ENCODE measurements at regions not wholly inside any gene's neighbourhood (a gene's known extent, or its start where the extent isn't known, plus 50 kb on each side); places are given as distances from the start of the nearest gene placed in this dataset.
A peak's percentile ranks its signal among the peaks of the same experiment; 100 is the strongest.

DNA sequence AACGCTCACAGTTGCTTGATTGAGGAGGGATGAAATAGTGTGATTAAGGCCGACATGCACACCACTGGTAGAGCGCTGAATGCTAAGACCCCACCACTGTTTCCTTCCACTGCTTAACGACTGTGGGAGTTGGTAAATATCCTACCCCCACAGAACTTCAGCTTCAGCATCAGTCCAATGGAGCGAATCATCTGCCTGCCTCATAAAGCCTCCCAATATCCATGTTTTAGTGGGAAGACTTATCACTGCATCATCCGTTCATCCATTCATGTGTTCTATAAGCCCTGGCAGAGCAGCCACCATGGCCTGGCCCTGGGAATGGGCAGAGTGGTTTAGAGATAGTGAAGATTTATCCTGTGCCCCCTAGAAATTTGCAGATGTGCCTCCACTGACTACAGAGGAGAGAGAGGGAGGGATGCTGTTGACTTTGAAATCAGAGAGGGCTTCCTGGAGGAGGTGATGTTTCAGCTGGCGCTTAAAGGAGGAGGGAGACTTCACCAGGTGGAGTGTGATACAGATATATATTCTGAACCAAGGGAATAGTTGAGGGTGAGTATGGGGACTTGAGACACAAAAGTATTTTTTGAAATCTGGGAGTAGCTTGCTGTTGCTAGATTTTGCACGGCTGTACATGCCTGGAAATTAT lies 71.9 kb upstream of the STX18 start:
- H3K79me2 ChIP-seq (ENCODE audit: control insufficient read depth, insufficient read depth, low read length): no peaks in the 10 kb centered on the region
- DNase-seq: no peak

DNA sequence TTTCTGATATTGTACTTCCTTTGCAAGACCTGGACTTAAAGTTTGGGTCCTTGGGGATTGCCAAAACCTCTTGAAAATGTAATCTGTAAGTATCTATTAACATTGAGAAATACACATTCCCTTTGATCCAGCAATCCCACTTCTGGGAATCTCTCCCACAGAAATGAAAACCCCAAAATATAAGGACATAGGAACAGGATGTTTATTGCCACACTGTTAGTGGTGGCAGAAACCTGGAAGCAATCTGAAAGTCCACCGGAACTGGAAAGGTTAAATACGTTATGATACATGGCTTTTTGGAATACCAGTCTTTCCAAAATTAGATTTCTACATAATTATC lies 71.2 kb upstream of the STX18 start:
- H3K4me3 ChIP-seq (ENCODE audit: low read length): no peak overlapping the region
- no peak overlapping the region for H2BK5ac ChIP-seq (ENCODE audit: low read length)
- H3K56ac ChIP-seq (ENCODE audit: low read length): no peak overlapping the region
- H2BK15ac ChIP-seq (replicated peaks; ENCODE audit: low read depth): no peak overlapping the region
- peaks cover 1% of the 10 kb centered on the region for H3K4me1 ChIP-seq (ENCODE audit: control insufficient read depth, low read depth, low read length)
- no peak overlapping the region for H2AK5ac ChIP-seq (ENCODE audit: low read length)
- no peak overlapping the region for H3K4ac ChIP-seq (ENCODE audit: low read depth, low read length)
- H3K23ac ChIP-seq (ENCODE audit: low read length): no peak overlapping the region
- WGBS (ENCODE audit: extremely low coverage, insufficient coverage, low lambda C conversion rate): no CpG with 5 or more reads among the region's 2 CpGs
- H4K8ac ChIP-seq (ENCODE audit: low read depth, low read length): no peak overlapping the region
- no peaks in the 10 kb centered on the region for H3K79me2 ChIP-seq (ENCODE audit: control insufficient read depth, insufficient read depth, low read length)
- H3K36me3 ChIP-seq (ENCODE audit: control insufficient read depth, insufficient read depth, low read length): no peaks in the 10 kb centered on the region
- DNase-seq: no peak
- H3K18ac ChIP-seq (ENCODE audit: low read length): no peak overlapping the region
- H3K27ac ChIP-seq (ENCODE audit: low read depth, low read length): no peak overlapping the region
- H3K9ac ChIP-seq (ENCODE audit: low read length): no peak overlapping the region
- no peak overlapping the region for H2BK120ac ChIP-seq (ENCODE audit: low read depth, low read length)
- no peak overlapping the region for H3K4me2 ChIP-seq (ENCODE audit: low read length)
- no peaks in the 10 kb centered on the region for H3K79me1 ChIP-seq (ENCODE audit: low read length)
- H4K5ac ChIP-seq (ENCODE audit: low read length): no peak overlapping the region
- H3K27me3 ChIP-seq (ENCODE audit: insufficient read depth, low read length, poor library complexity): no peaks in the 10 kb centered on the region

More for the DNA sequence above, 71.9 kb upstream of the STX18 start:
- Histone ChIP-seq H3K23ac (ENCODE audit: low read length) (no peak overlapping the region), H3K9ac (ENCODE audit: low read length) (no peak overlapping the region), H2BK5ac (ENCODE audit: low read length) (no peak overlapping the region), H3K18ac (ENCODE audit: low read length) (no peak overlapping the region), H2AK5ac (ENCODE audit: low read length) (no peak overlapping the region), H3K4ac (ENCODE audit: low read depth, low read length) (no peak overlapping the region), H3K4me1 (ENCODE audit: control insufficient read depth, low read depth, low read length) (no peaks in the 10 kb centered on the region), H3K4me2 (ENCODE audit: low read length) (no peak overlapping the region), H4K5ac (ENCODE audit: low read length) (no peak overlapping the region), H3K56ac (ENCODE audit: low read length) (no peak overlapping the region), H3K36me3 (ENCODE audit: control insufficient read depth, insufficient read depth, low read length) (no peaks in the 10 kb centered on the region), H3K27ac (ENCODE audit: low read depth, low read length) (no peak overlapping the region), H3K79me1 (ENCODE audit: low read length) (no peaks in the 10 kb centered on the region), H3K4me3 (ENCODE audit: low read length) (no peak overlapping the region), H4K8ac (ENCODE audit: low read depth, low read length) (no peak overlapping the region), H3K27me3 (ENCODE audit: insufficient read depth, low read length, poor library complexity) (no peaks in the 10 kb centered on the region), H2BK120ac (ENCODE audit: low read depth, low read length) (no peak overlapping the region), H2BK15ac (replicated peaks; ENCODE audit: low read depth) (no peak overlapping the region)
- WGBS (ENCODE audit: extremely low coverage, insufficient coverage, low lambda C conversion rate): no CpG with 5 or more reads among the region's 8 CpGs

DNA sequence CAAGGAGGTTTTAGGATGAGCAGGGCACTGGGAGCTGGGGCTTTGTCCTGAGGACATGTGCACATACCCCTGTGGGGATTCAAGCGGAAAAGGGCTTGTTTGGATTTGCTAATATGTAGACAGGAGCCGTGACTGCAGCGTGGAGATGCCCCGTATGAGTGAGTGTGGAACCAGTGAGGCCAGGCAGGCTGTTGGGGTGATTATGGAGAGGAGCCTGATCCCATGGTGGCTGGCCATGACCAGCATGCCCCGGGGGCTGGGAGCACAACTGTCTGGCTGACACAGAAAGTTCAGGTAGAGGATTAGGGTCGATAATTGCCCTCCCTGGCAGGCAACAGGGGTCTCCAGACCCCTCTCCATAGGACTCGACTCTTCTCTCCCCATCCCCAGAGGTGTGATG lies 68.8 kb upstream of the STX18 start:
- no peak overlapping the region for H3K27ac ChIP-seq (ENCODE audit: low read depth, low read length)
- H3K36me3 ChIP-seq (ENCODE audit: control insufficient read depth, insufficient read depth, low read length): no peaks in the 10 kb centered on the region
- no peak overlapping the region for H2BK15ac ChIP-seq (replicated peaks; ENCODE audit: low read depth)
- H3K23ac ChIP-seq (ENCODE audit: low read length): no peak overlapping the region
- H3K4me1 ChIP-seq (ENCODE audit: control insufficient read depth, low read depth, low read length): peaks cover 7% of the 10 kb centered on the region
- H2BK5ac ChIP-seq (ENCODE audit: low read length): no peak overlapping the region
- H2BK120ac ChIP-seq (ENCODE audit: low read depth, low read length): no peak overlapping the region
- no peak overlapping the region for H3K56ac ChIP-seq (ENCODE audit: low read length)
- no peak overlapping the region for H3K18ac ChIP-seq (ENCODE audit: low read length)
- no peak overlapping the region for H3K4me3 ChIP-seq (ENCODE audit: low read length)
- H3K79me1 ChIP-seq (ENCODE audit: low read length): no peaks in the 10 kb centered on the region
- H4K5ac ChIP-seq (ENCODE audit: low read length): no peak overlapping the region
- H3K4ac ChIP-seq (ENCODE audit: low read depth, low read length): no peak overlapping the region
- no peak overlapping the region for H2AK5ac ChIP-seq (ENCODE audit: low read length)
- no peaks in the 10 kb centered on the region for H3K27me3 ChIP-seq (ENCODE audit: insufficient read depth, low read length, poor library complexity)
- no peak overlapping the region for H4K8ac ChIP-seq (ENCODE audit: low read depth, low read length)
- WGBS (ENCODE audit: extremely low coverage, insufficient coverage, low lambda C conversion rate): no CpG with 5 or more reads among the region's 7 CpGs
- H3K79me2 ChIP-seq (ENCODE audit: control insufficient read depth, insufficient read depth, low read length): no peaks in the 10 kb centered on the region
- DNase-seq: no peak
- H3K4me2 ChIP-seq (ENCODE audit: low read length): no peak overlapping the region
- H3K9ac ChIP-seq (ENCODE audit: low read length): no peak overlapping the region

DNA sequence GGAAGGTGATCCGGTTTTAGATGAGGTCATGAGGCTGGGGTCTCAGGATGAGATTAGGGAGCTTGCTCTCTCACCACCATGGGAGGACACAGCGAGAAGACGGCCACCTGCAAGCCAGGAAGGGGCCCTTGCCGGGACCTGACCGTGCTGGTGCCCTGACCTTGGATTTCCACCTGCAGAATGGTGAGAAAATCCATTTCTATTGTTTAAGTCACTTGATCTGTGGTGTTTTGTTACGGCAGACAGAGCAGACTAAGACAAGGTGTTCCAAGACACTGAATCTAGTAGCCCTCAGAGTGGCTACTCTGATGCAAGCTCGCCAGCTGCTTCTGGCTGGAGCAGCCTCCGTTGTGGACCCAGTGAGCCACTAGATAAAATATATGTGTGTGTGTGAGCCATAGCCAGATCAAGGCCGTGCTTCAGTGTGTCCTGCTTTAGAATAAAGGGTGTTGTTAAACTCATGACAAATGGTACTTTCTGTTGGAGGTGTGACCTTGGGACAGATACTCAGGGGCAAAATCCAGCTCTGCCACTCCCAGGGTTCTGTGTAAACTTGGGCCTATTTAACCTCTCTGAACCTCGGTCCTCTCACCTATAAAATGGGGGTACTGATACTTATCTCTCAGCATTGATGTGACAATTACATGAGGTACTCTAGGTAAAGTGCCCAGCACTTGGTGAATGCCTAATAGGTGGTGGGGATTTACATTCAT lies 67.9 kb upstream of the STX18 start:
- Histone ChIP-seq H2BK5ac (ENCODE audit: low read length) (no peak overlapping the region), H3K4me2 (ENCODE audit: low read length) (no peak overlapping the region), H2BK15ac (replicated peaks; ENCODE audit: low read depth) (no peak overlapping the region), H3K27ac (ENCODE audit: low read depth, low read length) (no peak overlapping the region), H4K8ac (ENCODE audit: low read depth, low read length) (no peak overlapping the region), H2BK120ac (ENCODE audit: low read depth, low read length) (no peak overlapping the region), H4K5ac (ENCODE audit: low read length) (no peak overlapping the region), H3K18ac (ENCODE audit: low read length) (no peak overlapping the region), H3K4ac (ENCODE audit: low read depth, low read length) (no peak overlapping the region), H2AK5ac (ENCODE audit: low read length) (no peak overlapping the region), H3K4me1 (ENCODE audit: control insufficient read depth, low read depth, low read length) (peaks cover 7% of the 10 kb centered on the region), H3K4me3 (ENCODE audit: low read length) (no peak overlapping the region), H3K56ac (ENCODE audit: low read length) (no peak overlapping the region), H3K23ac (ENCODE audit: low read length) (no peak overlapping the region), H3K79me1 (ENCODE audit: low read length) (no peaks in the 10 kb centered on the region), H3K27me3 (ENCODE audit: insufficient read depth, low read length, poor library complexity) (no peaks in the 10 kb centered on the region), H3K9ac (ENCODE audit: low read length) (no peak overlapping the region), H3K79me2 (ENCODE audit: control insufficient read depth, insufficient read depth, low read length) (no peaks in the 10 kb centered on the region), H3K36me3 (ENCODE audit: control insufficient read depth, insufficient read depth, low read length) (no peaks in the 10 kb centered on the region)
- WGBS (ENCODE audit: extremely low coverage, insufficient coverage, low lambda C conversion rate): no CpG with 5 or more reads among the region's 10 CpGs
- no peak for DNase-seq

DNA sequence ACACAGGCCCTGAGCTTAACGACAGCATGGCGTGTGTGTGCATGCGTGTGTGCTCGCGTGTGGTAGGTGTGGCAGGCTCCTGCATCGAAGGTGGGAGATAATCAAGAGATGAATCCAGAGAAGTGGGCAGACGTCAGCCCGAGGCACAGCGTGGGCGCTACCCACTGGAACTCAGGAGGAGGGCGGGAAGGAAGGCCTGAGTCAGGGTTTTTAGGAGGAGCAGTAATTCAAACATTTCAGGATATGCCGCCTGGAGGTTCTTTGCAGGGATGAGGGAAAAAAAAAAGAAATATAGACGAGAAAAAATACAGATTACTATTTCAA lies 66.3 kb upstream of the STX18 start:
- Histone ChIP-seq H3K4me1 (ENCODE audit: control insufficient read depth, low read depth, low read length) (peaks cover 7% of the 10 kb centered on the region), H3K18ac (ENCODE audit: low read length) (no peak overlapping the region), H3K4ac (ENCODE audit: low read depth, low read length) (no peak overlapping the region), H4K5ac (ENCODE audit: low read length) (no peak overlapping the region), H4K8ac (ENCODE audit: low read depth, low read length) (no peak overlapping the region), H2BK5ac (ENCODE audit: low read length) (no peak overlapping the region), H2BK120ac (ENCODE audit: low read depth, low read length) (no peak overlapping the region), H2AK5ac (ENCODE audit: low read length) (no peak overlapping the region), H3K27ac (ENCODE audit: low read depth, low read length) (no peak overlapping the region), H3K79me2 (ENCODE audit: control insufficient read depth, insufficient read depth, low read length) (no peaks in the 10 kb centered on the region), H3K56ac (ENCODE audit: low read length) (peak overlapping the region; percentile 74), H3K9ac (ENCODE audit: low read length) (peak overlapping the region; percentile 40), H3K79me1 (ENCODE audit: low read length) (no peaks in the 10 kb centered on the region), H2BK15ac (replicated peaks; ENCODE audit: low read depth) (no peak overlapping the region), H3K27me3 (ENCODE audit: insufficient read depth, low read length, poor library complexity) (no peaks in the 10 kb centered on the region), H3K4me2 (ENCODE audit: low read length) (no peak overlapping the region), H3K23ac (ENCODE audit: low read length) (peak overlapping the region; percentile 45), H3K36me3 (ENCODE audit: control insufficient read depth, insufficient read depth, low read length) (no peaks in the 10 kb centered on the region), H3K4me3 (ENCODE audit: low read length) (no peak overlapping the region)
- DNase-seq: no peak
- WGBS (ENCODE audit: extremely low coverage, insufficient coverage, low lambda C conversion rate): no CpG with 5 or more reads among the region's 13 CpGs

Data from mesendoderm (in vitro differentiated cells).